ENCODE measurements at regions not wholly inside any gene's neighbourhood (a gene's known extent, or its start where the extent isn't known, plus 50 kb on each side); places are given as distances from the start of the nearest gene placed in this dataset.

DNA sequence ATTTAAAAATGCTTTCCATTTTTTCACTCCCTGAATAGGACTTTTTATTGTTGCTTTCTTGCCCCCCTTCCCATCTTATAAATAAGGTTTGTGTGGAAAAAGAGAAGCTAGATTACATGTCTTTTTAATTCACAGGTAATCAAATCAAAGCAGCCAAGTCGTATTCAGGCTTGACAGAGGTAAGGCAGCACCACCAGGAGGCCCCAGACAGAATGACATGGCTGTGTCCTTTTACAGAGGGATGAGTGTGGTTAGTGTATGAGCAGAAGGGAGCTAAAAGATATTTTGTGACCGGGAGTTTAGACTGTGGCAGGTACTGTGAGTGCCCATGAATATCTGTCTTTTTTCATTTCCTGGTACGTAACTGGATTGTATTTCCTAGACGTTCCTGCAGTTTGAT lies 596.1 kb downstream of the ETNK1 start:
- Histone ChIP-seq H3K23ac (ENCODE audit: low read depth, low read length) (no peak overlapping the region), H3K14ac (replicated peaks; ENCODE audit: low read depth, low read length) (no peak overlapping the region), H3K79me1 (ENCODE audit: low read depth in 1 of 2, low read length in 2 of 2) (no peaks in the 10 kb centered on the region), H3K4ac (ENCODE audit: low read depth, low read length) (no peak overlapping the region), H3K4me1 (ENCODE audit: control insufficient read depth, insufficient read depth, low read length) (no peaks in the 10 kb centered on the region), H4K8ac (ENCODE audit: low read depth in 2 of 2, low read length in 2 of 2) (no peak overlapping the region), H3K27ac (ENCODE audit: insufficient read depth, low read length) (no peak overlapping the region), H3K9ac (ENCODE audit: low read depth, low read length) (no peak overlapping the region), H3K9me3 (ENCODE audit: control insufficient read depth, insufficient read depth, low read length) (no peaks in the 10 kb centered on the region), H2AK9ac (replicated peaks; ENCODE audit: low read depth, low read length, poor library complexity) (no peak overlapping the region), H2AFZ (replicated peaks; ENCODE audit: low read length, poor library complexity) (no peak overlapping the region), H3K27me3 (ENCODE audit: control insufficient read depth, insufficient read depth, low read length) (peaks cover 1% of the 10 kb centered on the region; the same call in 1 of the 2 replicates), H3K4me3 (ENCODE audit: insufficient read depth, low read depth, low read length) (no peak overlapping the region), H3K4me2 (ENCODE audit: low read depth, low read length) (no peak overlapping the region), H2BK15ac (ENCODE audit: low read depth, low read length) (no peak overlapping the region), H2BK5ac (ENCODE audit: low read depth, low read length, poor library complexity, severe bottlenecking) (no peak overlapping the region), H2BK20ac (ENCODE audit: low read depth, low read length) (no peak overlapping the region), H4K20me1 (ENCODE audit: insufficient read depth, low read length) (no peaks in the 10 kb centered on the region), H3K9me1 (ENCODE audit: insufficient read depth, low read length) (no peaks in the 10 kb centered on the region), H3K36me3 (ENCODE audit: control insufficient read depth, insufficient read depth, low read length) (no peaks in the 10 kb centered on the region), H2BK120ac (ENCODE audit: low read depth, low read length) (no peak overlapping the region), H2AK5ac (ENCODE audit: low read depth, low read length) (no peak overlapping the region), H4K91ac (ENCODE audit: insufficient read depth, low read depth, low read length) (no peak overlapping the region), H4K5ac (ENCODE audit: low read depth, low read length) (no peak overlapping the region), H3K56ac (ENCODE audit: extremely low read depth, insufficient read depth, low read length) (no peak overlapping the region), H3K18ac (ENCODE audit: low read depth, low read length) (no peak overlapping the region)
- 88% methylated on average over 1 of the region's 4 CpGs; no CpG with 5 or more reads in 1 of the 2 experiments for WGBS, 2 experiments (ENCODE audit: extremely low coverage in 2 of 2, insufficient read length in 1 of 2)
- dilution Hi-C loops (cut with HindIII; ENCODE audit: low sequenced_read_pairs, unreplicated experiment) (no loop called here), intact Hi-C loops (cut with micrococcal nuclease) (no loop called here), in situ Hi-C loops (cut with MboI; ENCODE audit: low sequenced_read_pairs) (loop anchor here (25.0 kb wide), 1 partner anchor 1916 kb away; no protein-coding TSS in a partner anchor)
- no TSS peak for BruUV-seq (replicated peaks)
- TF ChIP-seq CEBPB (IDR thresholded peaks at IDR 0.05; ENCODE audit: low read depth, low read length) (no peak), MXI1 (IDR thresholded peaks at IDR 0.05; ENCODE audit: borderline replicate concordance, low read depth, low read length) (no peak), USF2 (IDR thresholded peaks at IDR 0.05; ENCODE audit: low read depth, low read length) (no peak), MAFK (IDR thresholded peaks at IDR 0.05; ENCODE audit: low read depth, low read length) (no peak), RCOR1 (IDR thresholded peaks at IDR 0.05; ENCODE audit: insufficient replicate concordance, low read length) (no peak), NFE2L2 (IDR thresholded peaks at IDR 0.05; ENCODE audit: low read depth, low read length) (no peak), RFX5 (IDR thresholded peaks at IDR 0.05; ENCODE audit: low read depth, low read length) (no peak), FOS (IDR thresholded peaks at IDR 0.05; ENCODE audit: low read depth, low read length) (no peak), ELK1 (IDR thresholded peaks at IDR 0.05; ENCODE audit: borderline replicate concordance, low read depth, low read length) (no peak), CHD1 (IDR thresholded peaks at IDR 0.05; ENCODE audit: low read depth, low read length) (no peak), MAZ (IDR thresholded peaks at IDR 0.05; ENCODE audit: borderline replicate concordance, low read depth, low read length) (no peak)
- TF ChIP-seq, protein P1, sequence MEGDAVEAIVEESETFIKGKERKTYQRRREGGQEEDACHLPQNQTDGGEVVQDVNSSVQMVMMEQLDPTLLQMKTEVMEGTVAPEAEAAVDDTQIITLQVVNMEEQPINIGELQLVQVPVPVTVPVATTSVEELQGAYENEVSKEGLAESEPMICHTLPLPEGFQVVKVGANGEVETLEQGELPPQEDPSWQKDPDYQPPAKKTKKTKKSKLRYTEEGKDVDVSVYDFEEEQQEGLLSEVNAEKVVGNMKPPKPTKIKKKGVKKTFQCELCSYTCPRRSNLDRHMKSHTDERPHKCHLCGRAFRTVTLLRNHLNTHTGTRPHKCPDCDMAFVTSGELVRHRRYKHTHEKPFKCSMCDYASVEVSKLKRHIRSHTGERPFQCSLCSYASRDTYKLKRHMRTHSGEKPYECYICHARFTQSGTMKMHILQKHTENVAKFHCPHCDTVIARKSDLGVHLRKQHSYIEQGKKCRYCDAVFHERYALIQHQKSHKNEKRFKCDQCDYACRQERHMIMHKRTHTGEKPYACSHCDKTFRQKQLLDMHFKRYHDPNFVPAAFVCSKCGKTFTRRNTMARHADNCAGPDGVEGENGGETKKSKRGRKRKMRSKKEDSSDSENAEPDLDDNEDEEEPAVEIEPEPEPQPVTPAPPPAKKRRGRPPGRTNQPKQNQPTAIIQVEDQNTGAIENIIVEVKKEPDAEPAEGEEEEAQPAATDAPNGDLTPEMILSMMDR (conservative IDR thresholded peaks at IDR 0.05; ENCODE audit: low read depth, low read length) = no peak
- CTCF ChIA-PET = interaction anchor here (0.6 kb wide), 1 partner anchor 887 kb away, joined by 3 read pairs; no protein-coding TSS in a partner anchor
- POLR2A ChIA-PET (ENCODE audit: unreplicated experiment) = interaction anchor here (0.6 kb wide), 1 partner anchor 1450 kb away, joined by 3 read pairs; no protein-coding TSS in a partner anchor
- ATAC-seq (ENCODE audit: low read depth) (no peak), DNase-seq (no peak)
